MM.1S (cell line): ENCODE measurements at regions not wholly inside any gene's neighbourhood (a gene's known extent, or its start where the extent isn't known, plus 50 kb on each side); places are given as distances from the start of the nearest gene placed in this dataset.

Source experiments
- CTCF ChIP-seq: fragments of 300-600 bp; sonication (generic); IDR thresholded peaks from 2 replicates; pipeline ENCODE4 v1.5.1; 2016; ENCODE audit warnings: antibody characterized with exemption, low read length, mixed read lengths
- EZH2 ChIP-seq: fragments of 300-600 bp; sonication (generic); optimal IDR thresholded peaks from 2 replicates; pipeline ENCODE3; 2017; ENCODE audit warnings: low read depth, mild to moderate bottlenecking, antibody characterized with exemption, low read length, mixed read lengths

GRCh38 chr16:5166486-5166885 lies 68.9 kb upstream of the EEF2KMT start:
- no peak for TF ChIP-seq CTCF
- TF ChIP-seq EZH2: no peak
